ENCODE measurements at regions not wholly inside any gene's neighbourhood (a gene's known extent, or its start where the extent isn't known, plus 50 kb on each side); places are given as distances from the start of the nearest gene placed in this dataset.

- TF ChIP-seq REST (IDR thresholded peaks at IDR 0.05; ENCODE audit: borderline replicate concordance), result no peak
- TF ChIP-seq CTCF (IDR thresholded peaks at IDR 0.05; ENCODE audit: poor library complexity, severe bottlenecking), result no peak
- no peak for TF ChIP-seq SMC3 (conservative IDR thresholded peaks at IDR 0.05; ENCODE audit: poor library complexity)
- no peak for TF ChIP-seq POLR2AphosphoS5 (IDR thresholded peaks at IDR 0.05)
Observed at GRCh38 chr9:85112391-85112790, 442.9 kb downstream of the NTRK2 start.
